Thoracic aorta (tissue), 2 donors: ENCODE measurements at regions not wholly inside any gene's neighbourhood (a gene's known extent, or its start where the extent isn't known, plus 50 kb on each side); places are given as distances from the start of the nearest gene placed in this dataset.

Experiments used
- ATAC-seq: fragments of 150-250 bp; one replicate; pipeline ENCODE4 v1.8.0; 2017; ENCODE audit warnings: low read depth; ENCODE audit not compliant: insufficient number of reproducible peaks, low FRiP score
- DNase-seq: peaks from one replicate; pipeline ENCODE4 v3.0.0-alpha.2; 2020; ENCODE audit warnings: low spot score
- H3K27ac ChIP-seq, 2 donors: fragments of 200-600 bp; sonication (generic); 1 replicate in 1 of 2; 2 replicates in 1 of 2; pipeline ENCODE4 v1.5.1; 2016; ENCODE audit warnings: mild to moderate bottlenecking in 2 of 2, moderate library complexity in 2 of 2
- H3K27me3 ChIP-seq: fragments of 200-600 bp; sonication (generic); replicated peaks from 2 replicates; pipeline ENCODE4 v1.6.0; 2016; ENCODE audit warnings: mild to moderate bottlenecking; ENCODE audit not compliant: insufficient read depth
- H3K36me3 ChIP-seq: fragments of 200-600 bp; sonication (generic); one replicate; pipeline ENCODE4 v1.5.1; 2016
- H3K4me1 ChIP-seq, 2 donors: fragments of 200-600 bp; sonication (generic); 1 replicate in 1 of 2; 2 replicates in 1 of 2; pipeline versions ENCODE4 v1.5.1 to v1.6.0; 2016; ENCODE audit warnings: low read depth in 2 of 2, mild to moderate bottlenecking in 1 of 2; ENCODE audit not compliant: control insufficient read depth in 1 of 2
- H3K4me3 ChIP-seq: fragments of 200-600 bp; sonication (generic); 2 replicates; pipeline ENCODE4 v1.5.1; 2016; ENCODE audit warnings: mild to moderate bottlenecking
- H3K9me3 ChIP-seq: fragments of 200-600 bp; sonication (generic); 2 replicates; pipeline ENCODE4 v1.5.1; 2016
- CTCF ChIP-seq: fragments of 200-600 bp; sonication (generic); IDR thresholded peaks from one replicate; pipeline ENCODE4 v1.5.1; 2019; ENCODE audit warnings: antibody characterized with exemption

- no peaks in the 10 kb centered on the region for H3K9me3 ChIP-seq
- TF ChIP-seq CTCF: no peak
- DNase-seq (no peak), ATAC-seq (no peak)
- no peaks in the 10 kb centered on the region for H3K4me1 ChIP-seq
- no peaks in the 10 kb centered on the region for H3K27me3 ChIP-seq
- H3K36me3 ChIP-seq: no peaks in the 10 kb centered on the region
- no peak overlapping the region for H3K27ac ChIP-seq
- H3K4me3 ChIP-seq: no peak overlapping the region
Measured at GRCh38 chr7:38102507-38102906, 75.5 kb upstream of the STARD3NL start.

- no peak for DNase-seq
- no peaks in the 10 kb centered on the region for H3K4me1 ChIP-seq
- peak; percentile 63 for ATAC-seq
- H3K4me3 ChIP-seq: no peak overlapping the region
- H3K27me3 ChIP-seq: no peaks in the 10 kb centered on the region
- H3K27ac ChIP-seq: no peak overlapping the region
- H3K36me3 ChIP-seq: no peaks in the 10 kb centered on the region
- no peaks in the 10 kb centered on the region for H3K9me3 ChIP-seq
- TF ChIP-seq CTCF: peak; percentile 67
Measured at GRCh38 chr7:38105874-38106483, 72.1 kb upstream of the STARD3NL start.

GRCh38 chr7:38107486-38107893 is 70.6 kb upstream of the STARD3NL start:
- no peaks in the 10 kb centered on the region for H3K4me1 ChIP-seq
- ATAC-seq (no peak), DNase-seq (no peak)
- H3K36me3 ChIP-seq: no peaks in the 10 kb centered on the region
- no peak overlapping the region for H3K27ac ChIP-seq
- no peak overlapping the region for H3K4me3 ChIP-seq
- TF ChIP-seq CTCF: peak; percentile 69
- H3K9me3 ChIP-seq: no peaks in the 10 kb centered on the region
- H3K27me3 ChIP-seq: no peaks in the 10 kb centered on the region

GRCh38 chr7:38112075-38112474 is 66.0 kb upstream of the STARD3NL start:
- ATAC-seq (no peak), DNase-seq (no peak)
- Histone ChIP-seq H3K9me3 (no peaks in the 10 kb centered on the region), H3K4me3 (no peak overlapping the region), H3K27me3 (no peaks in the 10 kb centered on the region), H3K4me1 (no peaks in the 10 kb centered on the region), H3K27ac (no peak overlapping the region), H3K36me3 (no peaks in the 10 kb centered on the region)
- no peak for TF ChIP-seq CTCF

GRCh38 chr7:38120076-38120475 is 58.0 kb upstream of the STARD3NL start:
- Histone ChIP-seq H3K27me3 (no peaks in the 10 kb centered on the region), H3K4me1 (no peaks in the 10 kb centered on the region), H3K9me3 (no peaks in the 10 kb centered on the region), H3K4me3 (no peak overlapping the region), H3K36me3 (no peaks in the 10 kb centered on the region), H3K27ac (no peak overlapping the region)
- no peak for TF ChIP-seq CTCF
- DNase-seq: no peak
- ATAC-seq: no peak
